Testis (tissue), 2 donors: ENCODE measurements at regions not wholly inside any gene's neighbourhood (a gene's known extent, or its start where the extent isn't known, plus 50 kb on each side); places are given as distances from the start of the nearest gene placed in this dataset.

Source experiments
- POLR2A ChIP-seq: fragments of 450-650 bp; IDR thresholded peaks from one replicate; pipeline ENCODE4 v1.6.1; 2017; ENCODE audit warnings: antibody characterized with exemption, mild to moderate bottlenecking, moderate library complexity
- TF ChIP-seq, protein P1 (sequence below), 3 experiments: fragments of 450-650 bp in 2 of 3; fragments of 200-600 bp in 1 of 3; sonication (generic) in 1 of 3; IDR thresholded peaks; one replicate each; pipeline ENCODE4 v1.5.1; 2016 to 2019; ENCODE audit warnings: antibody characterized with exemption in 3 of 3, mild to moderate bottlenecking in 2 of 3, moderate library complexity in 1 of 3

GRCh38 chr10:120656107-120656506 is 195.1 kb upstream of the WDR11 start:
- TF ChIP-seq, protein P1, sequence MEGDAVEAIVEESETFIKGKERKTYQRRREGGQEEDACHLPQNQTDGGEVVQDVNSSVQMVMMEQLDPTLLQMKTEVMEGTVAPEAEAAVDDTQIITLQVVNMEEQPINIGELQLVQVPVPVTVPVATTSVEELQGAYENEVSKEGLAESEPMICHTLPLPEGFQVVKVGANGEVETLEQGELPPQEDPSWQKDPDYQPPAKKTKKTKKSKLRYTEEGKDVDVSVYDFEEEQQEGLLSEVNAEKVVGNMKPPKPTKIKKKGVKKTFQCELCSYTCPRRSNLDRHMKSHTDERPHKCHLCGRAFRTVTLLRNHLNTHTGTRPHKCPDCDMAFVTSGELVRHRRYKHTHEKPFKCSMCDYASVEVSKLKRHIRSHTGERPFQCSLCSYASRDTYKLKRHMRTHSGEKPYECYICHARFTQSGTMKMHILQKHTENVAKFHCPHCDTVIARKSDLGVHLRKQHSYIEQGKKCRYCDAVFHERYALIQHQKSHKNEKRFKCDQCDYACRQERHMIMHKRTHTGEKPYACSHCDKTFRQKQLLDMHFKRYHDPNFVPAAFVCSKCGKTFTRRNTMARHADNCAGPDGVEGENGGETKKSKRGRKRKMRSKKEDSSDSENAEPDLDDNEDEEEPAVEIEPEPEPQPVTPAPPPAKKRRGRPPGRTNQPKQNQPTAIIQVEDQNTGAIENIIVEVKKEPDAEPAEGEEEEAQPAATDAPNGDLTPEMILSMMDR (IDR thresholded peaks at IDR 0.05) = no peak
- TF ChIP-seq POLR2A = no peak
